ENCODE measurements at regions not wholly inside any gene's neighbourhood (a gene's known extent, or its start where the extent isn't known, plus 50 kb on each side); places are given as distances from the start of the nearest gene placed in this dataset.

DNA sequence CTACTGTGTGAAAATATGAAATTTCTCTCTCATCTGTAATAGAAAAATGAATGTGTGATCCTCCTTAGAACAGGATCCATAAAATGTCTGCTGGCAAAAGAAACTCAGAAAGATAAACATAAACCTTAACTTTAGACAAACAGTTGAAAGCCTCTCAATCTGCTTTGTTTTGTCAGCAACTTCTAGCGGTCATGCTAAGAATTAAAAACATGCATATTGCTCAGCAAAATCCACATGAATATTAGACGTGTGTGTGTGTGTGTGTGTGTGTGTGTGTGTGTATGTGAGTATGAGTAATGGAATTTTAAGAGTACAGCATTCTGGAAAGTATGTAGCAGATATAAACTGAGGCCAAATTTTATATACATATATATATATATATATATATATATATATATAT, 1779.2 kb upstream of the MIR17HG start:
- TF ChIP-seq, protein P1, sequence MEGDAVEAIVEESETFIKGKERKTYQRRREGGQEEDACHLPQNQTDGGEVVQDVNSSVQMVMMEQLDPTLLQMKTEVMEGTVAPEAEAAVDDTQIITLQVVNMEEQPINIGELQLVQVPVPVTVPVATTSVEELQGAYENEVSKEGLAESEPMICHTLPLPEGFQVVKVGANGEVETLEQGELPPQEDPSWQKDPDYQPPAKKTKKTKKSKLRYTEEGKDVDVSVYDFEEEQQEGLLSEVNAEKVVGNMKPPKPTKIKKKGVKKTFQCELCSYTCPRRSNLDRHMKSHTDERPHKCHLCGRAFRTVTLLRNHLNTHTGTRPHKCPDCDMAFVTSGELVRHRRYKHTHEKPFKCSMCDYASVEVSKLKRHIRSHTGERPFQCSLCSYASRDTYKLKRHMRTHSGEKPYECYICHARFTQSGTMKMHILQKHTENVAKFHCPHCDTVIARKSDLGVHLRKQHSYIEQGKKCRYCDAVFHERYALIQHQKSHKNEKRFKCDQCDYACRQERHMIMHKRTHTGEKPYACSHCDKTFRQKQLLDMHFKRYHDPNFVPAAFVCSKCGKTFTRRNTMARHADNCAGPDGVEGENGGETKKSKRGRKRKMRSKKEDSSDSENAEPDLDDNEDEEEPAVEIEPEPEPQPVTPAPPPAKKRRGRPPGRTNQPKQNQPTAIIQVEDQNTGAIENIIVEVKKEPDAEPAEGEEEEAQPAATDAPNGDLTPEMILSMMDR (IDR thresholded peaks at IDR 0.05; ENCODE audit: low read depth, low read length): no peak
- no peaks in the 10 kb centered on the region for H3K27me3 ChIP-seq (ENCODE audit: control insufficient read depth, insufficient read depth, low read length)
- ChIA-PET POLR2A (no interaction called here), CTCF (no interaction called here)
- no peak overlapping the region for H3K4me3 ChIP-seq (ENCODE audit: low read depth, low read length)
- no peaks in the 10 kb centered on the region for H3K9me3 ChIP-seq (ENCODE audit: control insufficient read depth, insufficient read depth, low read length)
- DNase-seq (ENCODE audit: low read depth, low spot score): no peak
- no peak overlapping the region for H3K27ac ChIP-seq (ENCODE audit: low read depth, low read length)

DNA sequence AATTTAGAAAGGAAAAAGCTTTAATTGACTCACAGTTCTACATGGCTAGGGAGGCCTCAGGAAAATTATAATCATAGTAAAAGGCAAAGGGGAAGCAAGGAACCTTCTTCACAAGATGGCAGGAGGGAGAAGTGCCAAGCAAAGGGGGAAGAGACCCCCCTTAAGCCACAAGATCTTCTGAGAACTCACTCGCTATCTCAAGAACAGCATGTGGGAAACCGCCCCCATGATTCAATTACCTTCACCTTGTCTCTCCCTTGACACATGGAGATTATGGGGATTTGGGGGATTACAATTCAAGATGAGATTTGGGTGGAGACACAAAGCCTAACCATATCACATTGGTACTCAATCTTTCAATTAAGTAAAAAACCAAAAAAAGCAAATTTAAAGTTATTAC, 1778.7 kb upstream of the MIR17HG start:
- Histone ChIP-seq H3K27me3 (ENCODE audit: control insufficient read depth, insufficient read depth, low read length) (no peaks in the 10 kb centered on the region), H3K27ac (ENCODE audit: low read depth, low read length) (no peak overlapping the region), H3K9me3 (ENCODE audit: control insufficient read depth, insufficient read depth, low read length) (no peaks in the 10 kb centered on the region), H3K4me3 (ENCODE audit: low read depth, low read length) (no peak overlapping the region)
- DNase-seq (ENCODE audit: low read depth, low spot score): no peak
- TF ChIP-seq, protein P1 (IDR thresholded peaks at IDR 0.05; ENCODE audit: low read depth, low read length): no peak
- ChIA-PET POLR2A (no interaction called here), CTCF (no interaction called here)

DNA sequence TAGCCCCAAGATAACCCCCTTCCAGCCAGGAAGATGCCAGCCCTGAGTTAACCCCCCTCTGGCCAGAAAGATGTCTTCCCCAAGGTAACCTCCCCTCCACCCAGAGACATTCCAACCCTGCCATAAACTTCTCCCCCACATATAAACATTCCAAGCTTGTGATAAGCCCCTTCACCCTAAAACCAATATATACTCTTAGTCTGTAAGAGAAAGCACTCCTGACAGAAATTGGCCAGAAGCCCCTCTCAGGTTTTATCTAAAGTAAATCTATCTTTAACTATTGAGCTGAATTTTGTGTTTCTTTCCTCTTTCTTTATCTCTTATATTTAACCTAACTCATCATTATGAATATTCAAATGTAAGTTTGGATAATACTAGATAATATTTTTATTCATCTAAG, 1775.8 kb upstream of the MIR17HG start:
- DNase-seq (ENCODE audit: low read depth, low spot score): no peak
- TF ChIP-seq, protein P1 (IDR thresholded peaks at IDR 0.05; ENCODE audit: low read depth, low read length): no peak
- no peaks in the 10 kb centered on the region for H3K27me3 ChIP-seq (ENCODE audit: control insufficient read depth, insufficient read depth, low read length)
- H3K9me3 ChIP-seq (ENCODE audit: control insufficient read depth, insufficient read depth, low read length): no peaks in the 10 kb centered on the region
- ChIA-PET CTCF (no interaction called here), POLR2A (no interaction called here)
- H3K4me3 ChIP-seq (ENCODE audit: low read depth, low read length): no peak overlapping the region
- H3K27ac ChIP-seq (ENCODE audit: low read depth, low read length): no peak overlapping the region

DNA sequence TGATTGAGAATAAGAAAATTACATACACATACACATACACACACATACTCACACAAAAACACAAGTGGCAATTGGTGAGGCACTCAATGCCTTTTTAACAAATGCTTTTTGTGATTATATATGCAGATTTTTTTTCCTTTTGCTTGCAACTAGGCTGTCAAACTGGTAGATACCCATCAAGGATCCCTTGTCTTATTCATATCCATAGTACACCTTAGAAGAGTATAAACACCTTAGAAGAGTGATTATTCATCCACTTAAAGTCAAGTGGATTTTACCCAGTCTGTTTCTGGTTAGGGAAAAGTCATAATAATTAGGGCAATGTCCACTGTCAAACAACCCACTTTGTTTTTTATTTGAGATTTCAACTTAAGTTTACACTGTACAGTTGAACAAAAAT, 1773.4 kb upstream of the MIR17HG start:
- Histone ChIP-seq H3K9me3 (ENCODE audit: control insufficient read depth, insufficient read depth, low read length) (no peaks in the 10 kb centered on the region), H3K27ac (ENCODE audit: low read depth, low read length) (no peak overlapping the region), H3K4me3 (ENCODE audit: low read depth, low read length) (no peak overlapping the region), H3K27me3 (ENCODE audit: control insufficient read depth, insufficient read depth, low read length) (no peaks in the 10 kb centered on the region)
- DNase-seq (ENCODE audit: low read depth, low spot score): no peak
- ChIA-PET POLR2A (no interaction called here), CTCF (no interaction called here)
- TF ChIP-seq, protein P1 (IDR thresholded peaks at IDR 0.05; ENCODE audit: low read depth, low read length): no peak

DNA sequence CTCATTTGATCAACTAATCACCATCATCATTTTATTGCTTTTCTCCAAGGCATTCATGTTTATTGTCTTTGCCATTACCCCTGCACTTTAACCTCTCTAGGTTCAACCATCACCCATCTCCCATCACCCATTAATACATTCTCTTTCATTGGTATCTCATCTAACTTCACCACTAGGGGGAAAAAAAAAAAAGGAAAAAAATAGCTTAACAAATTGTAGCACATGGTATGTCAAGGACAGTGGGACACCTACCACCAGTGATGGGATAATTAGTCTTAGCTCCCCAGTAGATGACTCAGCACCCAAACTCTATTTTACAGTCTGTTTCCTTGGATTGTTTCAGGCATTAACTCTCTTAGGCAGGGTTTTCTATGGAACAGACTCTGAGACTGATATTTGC, 1770.2 kb upstream of the MIR17HG start:
- POLR2A ChIA-PET: no interaction called here
- CTCF ChIA-PET: interaction anchor here (0.6 kb wide), 1 partner anchor 31 kb away, joined by 3 read pairs; no protein-coding TSS in a partner anchor

More for the DNA sequence above, 1770.2 kb upstream of the MIR17HG start:
- Histone ChIP-seq H3K27me3 (ENCODE audit: control insufficient read depth, insufficient read depth, low read length) (no peaks in the 10 kb centered on the region), H3K9me3 (ENCODE audit: control insufficient read depth, insufficient read depth, low read length) (no peaks in the 10 kb centered on the region), H3K4me3 (ENCODE audit: low read depth, low read length) (no peak overlapping the region), H3K27ac (ENCODE audit: low read depth, low read length) (no peak overlapping the region)
- TF ChIP-seq, protein P1 (IDR thresholded peaks at IDR 0.05; ENCODE audit: low read depth, low read length): no peak
- no peak for DNase-seq (ENCODE audit: low read depth, low spot score)

Measured in AG04450 (cell line).